ENCODE measurements at regions not wholly inside any gene's neighbourhood (a gene's known extent, or its start where the extent isn't known, plus 50 kb on each side); places are given as distances from the start of the nearest gene placed in this dataset.

DNA sequence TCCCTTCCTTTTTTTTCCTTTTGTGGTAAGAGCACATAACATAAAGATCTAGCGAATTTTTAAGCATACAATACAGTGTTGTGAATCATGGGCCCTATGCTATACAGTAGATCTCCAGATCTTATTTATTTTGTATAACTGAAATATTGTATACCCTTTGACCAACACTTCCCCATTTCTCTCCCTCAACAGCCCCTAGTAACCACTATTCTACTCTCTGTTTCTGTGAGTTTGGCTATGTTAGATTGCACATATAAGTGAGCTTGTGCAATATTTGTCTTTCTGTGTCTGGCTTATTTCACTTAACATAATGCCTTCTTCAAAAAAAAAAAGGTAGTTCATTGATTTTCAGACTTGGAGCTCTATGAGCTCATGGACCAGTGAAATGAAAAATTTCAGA, 180.5 kb downstream of the C11orf91 start:
- H3K27me3 ChIP-seq (ENCODE audit: control insufficient read depth in 2 of 2, insufficient read depth in 2 of 2, low read length in 2 of 2) = no peaks in the 10 kb centered on the region
- no peak overlapping the region for H3K4me2 ChIP-seq (ENCODE audit: insufficient read depth, low read length)
- peaks cover 1% of the 10 kb centered on the region for H3K79me2 ChIP-seq (ENCODE audit: control insufficient read depth, insufficient read depth, low read length)
- H2AFZ ChIP-seq (ENCODE audit: low read depth, low read length) = no peak overlapping the region
- ChIA-PET CTCF (interaction anchor here (0.9 kb wide), 1 partner anchor 223 kb away, joined by 5 read pairs; no protein-coding TSS in a partner anchor), POLR2A (no interaction called here)
- no peaks in the 10 kb centered on the region for H3K4me1 ChIP-seq (ENCODE audit: control insufficient read depth, extremely low read depth, insufficient read depth, low read length)
- TF ChIP-seq MYC (IDR thresholded peaks at IDR 0.05; ENCODE audit: low read depth, low read length) = no peak
- TF ChIP-seq FOS (IDR thresholded peaks at IDR 0.05; ENCODE audit: borderline replicate concordance, insufficient read depth, low read length) = no peak
- no peak for TF ChIP-seq JUN (IDR thresholded peaks at IDR 0.05; ENCODE audit: borderline replicate concordance, insufficient read depth, insufficient read length, low read depth)
- no peak for TF ChIP-seq POLR2AphosphoS5 (IDR thresholded peaks at IDR 0.05; ENCODE audit: insufficient read depth, low read depth, low read length)
- TF ChIP-seq EZH2 (IDR thresholded peaks at IDR 0.05; ENCODE audit: borderline replicate concordance, low read depth, low read length, severe bottlenecking) = no peak
- TF ChIP-seq, protein P1, sequence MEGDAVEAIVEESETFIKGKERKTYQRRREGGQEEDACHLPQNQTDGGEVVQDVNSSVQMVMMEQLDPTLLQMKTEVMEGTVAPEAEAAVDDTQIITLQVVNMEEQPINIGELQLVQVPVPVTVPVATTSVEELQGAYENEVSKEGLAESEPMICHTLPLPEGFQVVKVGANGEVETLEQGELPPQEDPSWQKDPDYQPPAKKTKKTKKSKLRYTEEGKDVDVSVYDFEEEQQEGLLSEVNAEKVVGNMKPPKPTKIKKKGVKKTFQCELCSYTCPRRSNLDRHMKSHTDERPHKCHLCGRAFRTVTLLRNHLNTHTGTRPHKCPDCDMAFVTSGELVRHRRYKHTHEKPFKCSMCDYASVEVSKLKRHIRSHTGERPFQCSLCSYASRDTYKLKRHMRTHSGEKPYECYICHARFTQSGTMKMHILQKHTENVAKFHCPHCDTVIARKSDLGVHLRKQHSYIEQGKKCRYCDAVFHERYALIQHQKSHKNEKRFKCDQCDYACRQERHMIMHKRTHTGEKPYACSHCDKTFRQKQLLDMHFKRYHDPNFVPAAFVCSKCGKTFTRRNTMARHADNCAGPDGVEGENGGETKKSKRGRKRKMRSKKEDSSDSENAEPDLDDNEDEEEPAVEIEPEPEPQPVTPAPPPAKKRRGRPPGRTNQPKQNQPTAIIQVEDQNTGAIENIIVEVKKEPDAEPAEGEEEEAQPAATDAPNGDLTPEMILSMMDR (IDR thresholded peaks at IDR 0.05; ENCODE audit: extremely low read depth in 1 of 2, insufficient read depth in 1 of 2, low read depth in 1 of 2, low read length in 2 of 2) = no peak
- TF ChIP-seq, protein P2, sequence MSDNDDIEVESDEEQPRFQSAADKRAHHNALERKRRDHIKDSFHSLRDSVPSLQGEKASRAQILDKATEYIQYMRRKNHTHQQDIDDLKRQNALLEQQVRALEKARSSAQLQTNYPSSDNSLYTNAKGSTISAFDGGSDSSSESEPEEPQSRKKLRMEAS (IDR thresholded peaks at IDR 0.05; ENCODE audit: insufficient read depth, insufficient read length) = no peak
- TF ChIP-seq GATA2 (IDR thresholded peaks at IDR 0.05; ENCODE audit: insufficient read depth, insufficient read length, low read depth, low read length) = no peak
- no peak for TF ChIP-seq POLR2A (IDR thresholded peaks at IDR 0.05; ENCODE audit: low read depth, low read length)
- no peak overlapping the region for H3K9ac ChIP-seq (replicated peaks; ENCODE audit: extremely low read depth, insufficient read depth, low read length)
- H3K9me1 ChIP-seq (replicated peaks; ENCODE audit: control insufficient read depth, extremely low read depth, insufficient read depth, low read length) = no peaks in the 10 kb centered on the region
- dilution Hi-C loops (cut with MboI; ENCODE audit: extremely low pct_ligation_motif_present, low sequenced_read_pairs) (no loop called here), intact Hi-C loops (cut with micrococcal nuclease) (no loop called here)
- FAIRE-seq (no peak), DNase-seq (ENCODE audit: low read depth, low spot score) (no peak)
- no peak overlapping the region for H3K27ac ChIP-seq (ENCODE audit: insufficient read depth, low read depth, low read length)
- H4K20me1 ChIP-seq (replicated peaks; ENCODE audit: control insufficient read depth, extremely low read depth, insufficient read depth, low read length) = no peaks in the 10 kb centered on the region
- no peaks in the 10 kb centered on the region for H3K36me3 ChIP-seq (ENCODE audit: control insufficient read depth in 2 of 2, extremely low read depth in 1 of 2, insufficient read depth in 2 of 2, low read length in 2 of 2)
- no peaks in the 10 kb centered on the region for H3K9me3 ChIP-seq (replicated peaks; ENCODE audit: control insufficient read depth, insufficient read depth, low read length)
- no peak overlapping the region for H3K4me3 ChIP-seq (replicated peaks in 1 of 3; ENCODE audit: insufficient read depth in 1 of 3, low read depth in 1 of 3, low read length in 3 of 3)
- BruUV-seq (replicated peaks) = no TSS peak
